HG02852 (cell line): ENCODE measurements at regions not wholly inside any gene's neighbourhood (a gene's known extent, or its start where the extent isn't known, plus 50 kb on each side); places are given as distances from the start of the nearest gene placed in this dataset.

Experiments used
- ATAC-seq: cut with Tn5 transposase; IDR thresholded peaks from one replicate; pipeline ENCODE4 v1.9.1; 2021; ENCODE audit warnings: mild to moderate bottlenecking, moderate library complexity; ENCODE audit not compliant: unreplicated experiment

- no peak for ATAC-seq
Measured at GRCh38 chr4:43341741-43342140, 449.2 kb downstream of the GRXCR1 start.

- ATAC-seq, result no peak
Measured at GRCh38 chr4:43343298-43343697, 450.8 kb downstream of the GRXCR1 start.

- no peak for ATAC-seq
Measured at GRCh38 chr4:43345323-43345925, 452.9 kb downstream of the GRXCR1 start.

GRCh38 chr4:43348591-43348990, 456.1 kb downstream of the GRXCR1 start:
- ATAC-seq, result no peak

- no peak for ATAC-seq
Measured at GRCh38 chr4:43351970-43352806, 459.7 kb downstream of the GRXCR1 start.

GRCh38 chr4:43352859-43353258, 460.3 kb downstream of the GRXCR1 start:
- ATAC-seq, result no peak

GRCh38 chr4:43353552-43353951, 461.0 kb downstream of the GRXCR1 start:
- no peak for ATAC-seq

GRCh38 chr4:43356786-43357185, 464.3 kb downstream of the GRXCR1 start:
- no peak for ATAC-seq

GRCh38 chr4:43357252-43357974, 464.9 kb downstream of the GRXCR1 start:
- no peak for ATAC-seq

- ATAC-seq, result no peak
Measured at GRCh38 chr4:43360296-43360695, 467.8 kb downstream of the GRXCR1 start.

- ATAC-seq, result no peak
Measured at GRCh38 chr4:43362875-43363636, 470.5 kb downstream of the GRXCR1 start.

GRCh38 chr4:43369036-43369594, 476.6 kb downstream of the GRXCR1 start:
- ATAC-seq, result no peak

GRCh38 chr4:43373201-43373600, 480.7 kb downstream of the GRXCR1 start:
- ATAC-seq, result no peak

GRCh38 chr4:43374216-43374751, 481.8 kb downstream of the GRXCR1 start:
- ATAC-seq, result no peak

GRCh38 chr4:43379016-43379415, 486.5 kb downstream of the GRXCR1 start:
- no peak for ATAC-seq

GRCh38 chr4:43380093-43380492, 487.6 kb downstream of the GRXCR1 start:
- no peak for ATAC-seq

GRCh38 chr4:43391069-43391468, 498.6 kb downstream of the GRXCR1 start:
- ATAC-seq, result no peak

GRCh38 chr4:43394976-43395375, 502.5 kb downstream of the GRXCR1 start:
- no peak for ATAC-seq

- no peak for ATAC-seq
Measured at GRCh38 chr4:43399726-43400125, 507.2 kb downstream of the GRXCR1 start.

- no peak for ATAC-seq
Measured at GRCh38 chr4:43402393-43402792, 509.9 kb downstream of the GRXCR1 start.
